Loucy (cell line): ENCODE measurements at regions not wholly inside any gene's neighbourhood (a gene's known extent, or its start where the extent isn't known, plus 50 kb on each side); places are given as distances from the start of the nearest gene placed in this dataset.

Experiments
- H2AFZ ChIP-seq: fragments of 200-600 bp; sonication (generic); 2 replicates; pipeline ENCODE4 v1.6.0; 2016; ENCODE audit warnings: antibody characterized with exemption, mild to moderate bottlenecking, low read length, moderate library complexity
- H3F3A ChIP-seq: fragments of 200-600 bp; 2 replicates; pipeline ENCODE4 v1.6.0; 2016; ENCODE audit warnings: antibody characterized with exemption, low read depth, mild to moderate bottlenecking
- H3K27me3 ChIP-seq: fragments of 200-600 bp; sonication (generic); 2 replicates; pipeline ENCODE4 v1.6.1; 2014; ENCODE audit warnings: low read length, mild to moderate bottlenecking; ENCODE audit not compliant: insufficient read depth, poor library complexity, severe bottlenecking
- H3K36me3 ChIP-seq: fragments of 200-600 bp; sonication (generic); 2 replicates; pipeline ENCODE4 v1.6.1; 2016; ENCODE audit warnings: low read length; ENCODE audit not compliant: insufficient read depth
- H3K4me1 ChIP-seq: fragments of 200-600 bp; sonication (generic); 2 replicates; pipeline ENCODE4 v1.5.1; 2014; ENCODE audit warnings: low read length, mild to moderate bottlenecking; ENCODE audit not compliant: insufficient read depth, poor library complexity, severe bottlenecking
- H3K4me2 ChIP-seq: fragments of 200-600 bp; sonication (generic); 2 replicates; pipeline ENCODE4 v1.6.0; 2014; ENCODE audit warnings: antibody characterized with exemption, low read length, low read depth, mild to moderate bottlenecking; ENCODE audit not compliant: poor library complexity, severe bottlenecking
- H3K4me3 ChIP-seq: fragments of 200-600 bp; sonication (generic); 2 replicates; pipeline ENCODE4 v1.5.1; 2014; ENCODE audit warnings: low read length, mild to moderate bottlenecking, mixed read lengths; ENCODE audit not compliant: poor library complexity, severe bottlenecking
- H3K79me2 ChIP-seq: fragments of 200-600 bp; sonication (generic); 2 replicates; pipeline ENCODE4 v1.6.1; 2014; ENCODE audit warnings: low read length; ENCODE audit not compliant: insufficient read depth
- H3K9ac ChIP-seq: fragments of 200-600 bp; sonication (generic); 2 replicates; pipeline ENCODE4 v1.6.0; 2014; ENCODE audit warnings: mild to moderate bottlenecking, low read depth, low read length, moderate library complexity; ENCODE audit not compliant: poor library complexity, severe bottlenecking
- H3K9me2 ChIP-seq: fragments of 200-600 bp; sonication (generic); replicated peaks from 2 replicates; pipeline ENCODE4 v1.6.1; 2016; ENCODE audit warnings: low read depth, low read length, mixed read lengths
- H3K9me3 ChIP-seq: fragments of 200-600 bp; sonication (generic); 2 replicates; pipeline ENCODE4 v1.6.1; 2014; ENCODE audit warnings: mild to moderate bottlenecking, antibody characterized with exemption, low read length, low read depth; ENCODE audit not compliant: insufficient read depth
- H4K20me1 ChIP-seq: fragments of 200-600 bp; sonication (generic); 2 replicates; pipeline ENCODE4 v1.6.0; 2014; ENCODE audit warnings: antibody characterized with exemption, low read length, mild to moderate bottlenecking; ENCODE audit not compliant: insufficient read depth, poor library complexity, severe bottlenecking
- EZH2phosphoT487 ChIP-seq: fragments of 200-600 bp; IDR thresholded peaks from 2 replicates; pipeline ENCODE4 v1.6.1; 2018; ENCODE audit warnings: antibody characterized with exemption, mild to moderate bottlenecking, moderate library complexity, borderline replicate concordance
- TF ChIP-seq, protein P1 (sequence below): fragments of 200-600 bp; sonication (generic); conservative IDR thresholded peaks from 2 replicates; pipeline ENCODE4 v1.5.1; 2014; ENCODE audit warnings: mild to moderate bottlenecking, antibody characterized with exemption, low read length

DNA sequence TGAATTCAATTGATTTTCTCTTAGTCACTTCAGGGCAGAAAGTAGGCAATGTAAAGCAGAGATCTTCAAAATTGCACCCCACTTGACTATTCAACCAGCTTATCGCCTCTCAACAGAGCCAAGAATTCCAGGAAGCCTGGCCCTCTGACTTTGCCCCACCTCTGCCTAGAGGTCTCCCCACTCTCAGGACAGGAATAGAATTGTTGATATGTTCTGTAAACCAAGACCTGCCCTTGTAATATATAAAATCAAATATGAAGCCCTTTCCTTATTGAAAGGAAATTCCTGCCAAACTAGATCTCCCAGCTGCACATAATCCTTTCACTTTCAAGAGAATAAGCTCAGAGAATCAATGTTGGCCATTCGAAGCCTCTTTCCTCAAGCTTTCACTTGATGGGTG lies 116.1 kb upstream of the DPT start:
- Histone ChIP-seq H2AFZ (no peak overlapping the region), H3F3A (no peaks in the 10 kb centered on the region), H3K36me3 (no peaks in the 10 kb centered on the region), H3K9ac (no peak overlapping the region), H3K9me3 (no peaks in the 10 kb centered on the region), H3K27me3 (no peaks in the 10 kb centered on the region), H3K4me1 (no peaks in the 10 kb centered on the region), H3K79me2 (no peaks in the 10 kb centered on the region), H3K9me2 (no peaks in the 10 kb centered on the region), H3K4me2 (no peak overlapping the region), H3K4me3 (no peak overlapping the region), H4K20me1 (no peaks in the 10 kb centered on the region)
- TF ChIP-seq EZH2phosphoT487: no peak
- TF ChIP-seq, protein P1, sequence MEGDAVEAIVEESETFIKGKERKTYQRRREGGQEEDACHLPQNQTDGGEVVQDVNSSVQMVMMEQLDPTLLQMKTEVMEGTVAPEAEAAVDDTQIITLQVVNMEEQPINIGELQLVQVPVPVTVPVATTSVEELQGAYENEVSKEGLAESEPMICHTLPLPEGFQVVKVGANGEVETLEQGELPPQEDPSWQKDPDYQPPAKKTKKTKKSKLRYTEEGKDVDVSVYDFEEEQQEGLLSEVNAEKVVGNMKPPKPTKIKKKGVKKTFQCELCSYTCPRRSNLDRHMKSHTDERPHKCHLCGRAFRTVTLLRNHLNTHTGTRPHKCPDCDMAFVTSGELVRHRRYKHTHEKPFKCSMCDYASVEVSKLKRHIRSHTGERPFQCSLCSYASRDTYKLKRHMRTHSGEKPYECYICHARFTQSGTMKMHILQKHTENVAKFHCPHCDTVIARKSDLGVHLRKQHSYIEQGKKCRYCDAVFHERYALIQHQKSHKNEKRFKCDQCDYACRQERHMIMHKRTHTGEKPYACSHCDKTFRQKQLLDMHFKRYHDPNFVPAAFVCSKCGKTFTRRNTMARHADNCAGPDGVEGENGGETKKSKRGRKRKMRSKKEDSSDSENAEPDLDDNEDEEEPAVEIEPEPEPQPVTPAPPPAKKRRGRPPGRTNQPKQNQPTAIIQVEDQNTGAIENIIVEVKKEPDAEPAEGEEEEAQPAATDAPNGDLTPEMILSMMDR: no peak

DNA sequence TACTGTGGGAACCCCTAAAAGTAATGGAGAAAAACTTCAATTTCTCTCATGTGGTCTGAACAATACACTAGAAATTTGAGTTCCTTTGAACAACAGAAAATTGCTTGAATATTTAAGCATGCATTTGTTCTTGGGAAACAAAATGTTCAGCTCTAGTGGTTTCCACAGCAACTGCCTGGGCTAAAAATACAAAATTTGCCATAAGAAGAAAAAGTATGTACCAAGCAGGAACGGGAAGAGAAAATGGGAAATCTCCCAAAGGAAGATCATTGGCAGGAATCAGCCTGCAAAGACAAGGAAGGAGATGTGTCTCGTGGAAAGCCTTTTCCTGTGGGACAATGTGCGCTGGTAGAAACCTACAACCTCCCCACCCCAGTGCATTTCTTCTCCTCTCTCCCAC lies 119.0 kb upstream of the DPT start:
- Histone ChIP-seq H3K9me3 (no peaks in the 10 kb centered on the region), H2AFZ (no peak overlapping the region), H3K9ac (no peak overlapping the region)

DNA sequence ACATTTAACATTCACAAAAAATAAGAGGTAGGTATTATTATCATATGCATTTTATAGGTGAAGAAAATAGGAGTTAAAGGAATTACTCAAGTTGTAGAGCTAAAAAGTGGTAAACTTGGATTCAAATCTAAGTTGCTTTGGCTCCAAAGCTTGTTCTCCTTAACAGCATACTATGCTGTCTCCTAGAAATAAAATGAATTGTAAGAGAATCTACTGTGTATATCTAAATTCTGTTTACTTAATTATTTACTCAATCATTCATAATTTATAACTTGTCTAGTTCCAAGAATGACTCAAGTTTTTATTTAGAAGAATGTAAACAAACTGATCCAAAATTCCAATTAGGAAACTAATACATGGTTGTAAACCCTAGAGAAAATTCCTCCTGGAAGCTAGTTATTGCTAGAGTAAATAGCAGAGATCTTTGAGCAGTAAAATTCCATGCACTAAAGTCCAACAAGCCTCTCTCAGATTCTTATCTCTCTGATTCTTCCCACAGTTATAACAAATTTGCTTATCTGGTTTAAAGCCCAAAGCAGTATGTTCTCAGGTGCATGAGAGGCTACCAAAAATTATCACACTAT lies 132.5 kb upstream of the DPT start:
- no peaks in the 10 kb centered on the region for H3K27me3 ChIP-seq
- H3K36me3 ChIP-seq: no peaks in the 10 kb centered on the region
- TF ChIP-seq EZH2phosphoT487: no peak
- TF ChIP-seq, protein P1: no peak
- no peaks in the 10 kb centered on the region for H3K79me2 ChIP-seq
- no peak overlapping the region for H3K4me3 ChIP-seq
- H3K9ac ChIP-seq: no peak overlapping the region
- H3K4me2 ChIP-seq: no peak overlapping the region
- no peaks in the 10 kb centered on the region for H3K9me3 ChIP-seq
- no peaks in the 10 kb centered on the region for H3K9me2 ChIP-seq
- H2AFZ ChIP-seq: no peak overlapping the region
- H4K20me1 ChIP-seq: no peaks in the 10 kb centered on the region
- no peaks in the 10 kb centered on the region for H3K4me1 ChIP-seq
- no peaks in the 10 kb centered on the region for H3F3A ChIP-seq

More for the DNA sequence above, 119.0 kb upstream of the DPT start:
- Histone ChIP-seq H3K4me2 (no peak overlapping the region), H3K4me1 (no peaks in the 10 kb centered on the region), H3K79me2 (no peaks in the 10 kb centered on the region), H3K36me3 (no peaks in the 10 kb centered on the region), H3K27me3 (no peaks in the 10 kb centered on the region), H3F3A (no peaks in the 10 kb centered on the region), H3K9me2 (no peaks in the 10 kb centered on the region), H3K4me3 (no peak overlapping the region), H4K20me1 (no peaks in the 10 kb centered on the region)
- TF ChIP-seq, protein P1: no peak
- no peak for TF ChIP-seq EZH2phosphoT487
